Spinal cord (tissue), 9 donors: ENCODE measurements at regions not wholly inside any gene's neighbourhood (a gene's known extent, or its start where the extent isn't known, plus 50 kb on each side); places are given as distances from the start of the nearest gene placed in this dataset.
A peak's percentile ranks its signal among the peaks of the same experiment; 100 is the strongest.

Source experiments
- DNase-seq, 6 donors: peaks; one replicate each; pipeline versions ENCODE4 v3.0.0 to v3.0.0-alpha.2; 2013 to 2015; ENCODE audit warnings: low spot score in 6 of 6, low read depth in 4 of 6
- H3K27ac ChIP-seq: one replicate; pipeline ENCODE4 v1.5.1; 2013; ENCODE audit warnings: low read depth, low read length, control low read depth
- H3K27me3 ChIP-seq: one replicate; pipeline ENCODE4 v1.6.1; 2013; ENCODE audit warnings: low read length; ENCODE audit not compliant: control insufficient read depth, insufficient read depth
- H3K36me3 ChIP-seq: one replicate; pipeline ENCODE4 v1.6.1; 2013; ENCODE audit warnings: low read length; ENCODE audit not compliant: control insufficient read depth, insufficient read depth
- H3K4me1 ChIP-seq: one replicate; pipeline ENCODE4 v1.6.1; 2013; ENCODE audit warnings: low read length; ENCODE audit not compliant: control insufficient read depth, insufficient read depth
- H3K4me3 ChIP-seq: one replicate; pipeline ENCODE4 v1.5.1; 2013; ENCODE audit warnings: low read depth, low read length, control low read depth
- H3K9me3 ChIP-seq: one replicate; pipeline ENCODE4 v1.6.1; 2013; ENCODE audit warnings: low read length; ENCODE audit not compliant: control insufficient read depth, insufficient read depth
- WGBS: methylation state at CpG from one replicate; pipeline ENCODE4 v1.1.5; 2013; ENCODE audit warnings: missing lambda C conversion rate; ENCODE audit not compliant: insufficient coverage; 5-methylcytosine and 5-hydroxymethylcytosine counted together
- donor health status: healthy.

- no CpG with 5 or more reads among the region's 3 CpGs for WGBS
- Histone ChIP-seq H3K4me1 (no peaks in the 10 kb centered on the region), H3K9me3 (no peaks in the 10 kb centered on the region), H3K27me3 (no peaks in the 10 kb centered on the region), H3K27ac (no peak overlapping the region), H3K36me3 (no peaks in the 10 kb centered on the region), H3K4me3 (no peak overlapping the region)
- DNase-seq = no peak
These were observed 165.7 kb upstream of the FN1 start for GRCh38 chr2:215601526-215601925.

- Histone ChIP-seq H3K36me3 (no peaks in the 10 kb centered on the region), H3K9me3 (no peaks in the 10 kb centered on the region), H3K4me1 (no peaks in the 10 kb centered on the region), H3K4me3 (no peak overlapping the region), H3K27me3 (no peaks in the 10 kb centered on the region), H3K27ac (no peak overlapping the region)
- no CpG with 5 or more reads among the region's 3 CpGs for WGBS
- no peak for DNase-seq
These were observed 162.6 kb upstream of the FN1 start for GRCh38 chr2:215598376-215598975.

- Histone ChIP-seq H3K36me3 (no peaks in the 10 kb centered on the region), H3K4me1 (no peaks in the 10 kb centered on the region), H3K27me3 (no peaks in the 10 kb centered on the region), H3K9me3 (no peaks in the 10 kb centered on the region), H3K27ac (no peak overlapping the region), H3K4me3 (no peak overlapping the region)
- no peak for DNase-seq
- no CpG with 5 or more reads among the region's 3 CpGs for WGBS
These were observed 161.7 kb upstream of the FN1 start for GRCh38 chr2:215597577-215597976.

DNA sequence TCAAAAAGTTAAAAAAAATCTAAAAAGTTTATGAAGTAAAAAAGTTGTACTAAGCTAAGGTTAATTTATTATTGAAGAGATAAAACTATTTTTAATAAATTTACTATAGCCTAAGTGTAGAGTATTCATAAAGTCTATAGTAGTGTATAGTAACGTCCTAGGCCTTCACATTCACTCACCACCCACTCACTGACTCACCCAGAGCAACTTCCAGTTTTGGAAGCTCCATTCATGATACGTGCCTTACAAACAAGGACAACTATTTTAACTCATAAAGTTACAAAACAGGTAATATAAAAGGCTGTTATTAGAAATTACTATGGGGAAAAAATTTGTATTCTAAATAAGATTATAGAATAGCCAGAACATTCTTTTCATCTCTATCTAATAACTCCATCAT is 158.9 kb upstream of the FN1 start:
- H3K4me1 ChIP-seq = no peaks in the 10 kb centered on the region
- no CpG with 5 or more reads among the region's 2 CpGs for WGBS
- no peak overlapping the region for H3K4me3 ChIP-seq
- H3K9me3 ChIP-seq = no peaks in the 10 kb centered on the region
- no peaks in the 10 kb centered on the region for H3K36me3 ChIP-seq
- no peaks in the 10 kb centered on the region for H3K27me3 ChIP-seq
- H3K27ac ChIP-seq = no peak overlapping the region
- DNase-seq = no peak

GRCh38 chr2:215590010-215590745 is 154.3 kb upstream of the FN1 start:
- 100% methylated on average over 1 of the region's 6 CpGs for WGBS
- Histone ChIP-seq H3K36me3 (no peaks in the 10 kb centered on the region), H3K27me3 (no peaks in the 10 kb centered on the region), H3K4me1 (no peaks in the 10 kb centered on the region), H3K9me3 (no peaks in the 10 kb centered on the region), H3K4me3 (no peak overlapping the region), H3K27ac (no peak overlapping the region)
- no peak for DNase-seq

- Histone ChIP-seq H3K27ac (no peak overlapping the region), H3K4me1 (no peaks in the 10 kb centered on the region), H3K27me3 (no peaks in the 10 kb centered on the region), H3K4me3 (no peak overlapping the region), H3K9me3 (no peaks in the 10 kb centered on the region), H3K36me3 (no peaks in the 10 kb centered on the region)
- no peak for DNase-seq
- WGBS = no CpG with 5 or more reads among the region's 1 CpG
These were observed 148.0 kb upstream of the FN1 start for GRCh38 chr2:215583881-215584280.

GRCh38 chr2:215579809-215580208 is 143.9 kb upstream of the FN1 start:
- DNase-seq = peak in 2 of 6 donors; percentile 8 to 23
- WGBS = no CpG with 5 or more reads among the region's 3 CpGs

GRCh38 chr2:215577356-215577755 is 141.5 kb upstream of the FN1 start:
- Histone ChIP-seq H3K4me3 (no peak overlapping the region), H3K36me3 (no peaks in the 10 kb centered on the region), H3K27ac (no peak overlapping the region), H3K9me3 (no peaks in the 10 kb centered on the region), H3K4me1 (no peaks in the 10 kb centered on the region), H3K27me3 (no peaks in the 10 kb centered on the region)
- DNase-seq = no peak

More at GRCh38 chr2:215579809-215580208, 143.9 kb upstream of the FN1 start:
- Histone ChIP-seq H3K9me3 (no peaks in the 10 kb centered on the region), H3K27ac (no peak overlapping the region), H3K4me3 (no peak overlapping the region), H3K36me3 (no peaks in the 10 kb centered on the region), H3K4me1 (no peaks in the 10 kb centered on the region), H3K27me3 (no peaks in the 10 kb centered on the region)

DNA sequence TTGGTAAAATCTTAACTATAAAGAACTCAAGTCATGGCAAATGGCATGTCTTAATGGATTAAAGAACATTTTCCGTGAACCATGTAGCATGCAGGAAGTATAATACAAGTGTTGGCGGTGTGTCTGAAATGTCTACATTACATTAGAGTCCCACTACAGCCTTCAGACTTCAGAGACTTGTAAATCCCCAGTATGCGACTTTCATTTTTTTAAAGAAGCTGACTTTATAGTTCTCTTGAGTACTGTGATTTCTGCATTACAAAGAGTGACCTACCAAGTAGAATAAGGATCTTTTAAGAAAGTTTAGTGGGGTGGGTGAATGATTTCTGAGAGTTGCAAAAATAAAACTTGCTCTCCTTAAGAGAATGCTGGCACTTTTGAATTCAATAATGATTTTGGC is 140.7 kb upstream of the FN1 start:
- H3K36me3 ChIP-seq = no peaks in the 10 kb centered on the region
- no peak overlapping the region for H3K4me3 ChIP-seq
- H3K4me1 ChIP-seq = no peaks in the 10 kb centered on the region
- no CpG with 5 or more reads among the region's 3 CpGs for WGBS
- no peaks in the 10 kb centered on the region for H3K27me3 ChIP-seq
- no peaks in the 10 kb centered on the region for H3K9me3 ChIP-seq
- no peak overlapping the region for H3K27ac ChIP-seq
- no peak for DNase-seq

GRCh38 chr2:215573496-215573895 is 137.6 kb upstream of the FN1 start:
- DNase-seq = peak in 1 of 6 donors; percentile 6
- no peak overlapping the region for H3K4me3 ChIP-seq
- no peaks in the 10 kb centered on the region for H3K4me1 ChIP-seq
- H3K27me3 ChIP-seq = no peaks in the 10 kb centered on the region
- no peak overlapping the region for H3K27ac ChIP-seq
- H3K36me3 ChIP-seq = no peaks in the 10 kb centered on the region
- no peaks in the 10 kb centered on the region for H3K9me3 ChIP-seq
